Cardiac muscle cell (in vitro differentiated cells and primary cell): ENCODE measurements at regions not wholly inside any gene's neighbourhood (a gene's known extent, or its start where the extent isn't known, plus 50 kb on each side); places are given as distances from the start of the nearest gene placed in this dataset.
A peak's percentile ranks its signal among the peaks of the same experiment; 100 is the strongest.
"Not testable (repeated sequence)": the region's sequence is repeated elsewhere in the genome, so short reads cannot be mapped to it uniquely, and the experiment has no call there.

Experiments used
- DNase-seq, 2 donors: peaks; one replicate each; pipeline versions ENCODE4 v3.0.0 to v3.0.0-alpha.2; 2010 to 2017; ENCODE audit warnings: low read depth in 1 of 2, low spot score in 1 of 2
- H3K27ac ChIP-seq: fragments of 200-600 bp; sonication (generic); 2 replicates; pipeline ENCODE4 v1.5.1; 2016
- H3K27me3 ChIP-seq: fragments of 200-600 bp; sonication (generic); 2 replicates; pipeline ENCODE4 v1.6.0; 2016; ENCODE audit warnings: control low read depth
- H3K36me3 ChIP-seq: fragments of 200-600 bp; sonication (generic); 2 replicates; pipeline ENCODE4 v1.5.1; 2016; ENCODE audit warnings: control low read depth
- H3K4me1 ChIP-seq: fragments of 200-600 bp; sonication (generic); 2 replicates; pipeline ENCODE4 v1.8.1; 2017; ENCODE audit warnings: low read depth, mild to moderate bottlenecking, mixed run types
- H3K4me3 ChIP-seq: fragments of 200-600 bp; sonication (generic); 2 replicates; pipeline ENCODE4 v1.5.1; 2016; ENCODE audit warnings: mild to moderate bottlenecking
- H3K9me3 ChIP-seq: fragments of 200-600 bp; sonication (generic); 2 replicates; pipeline ENCODE4 v1.5.1; 2017; ENCODE audit warnings: low read depth, mild to moderate bottlenecking, control low read depth
- CTCF ChIP-seq: IDR thresholded peaks from 2 replicates; pipeline ENCODE4 v1.5.1; 2012; ENCODE audit warnings: low read depth, mild to moderate bottlenecking, low read length

GRCh38 chr6:67879105-67879904 lies 755.8 kb upstream of the ADGRB3 start:
- H3K27me3 ChIP-seq, H3K4me1 ChIP-seq, H3K9me3 ChIP-seq, H3K36me3 ChIP-seq, H3K4me3 ChIP-seq, DNase-seq, H3K27ac ChIP-seq: not testable (repeated sequence)

- not testable (repeated sequence) for H3K36me3 ChIP-seq, DNase-seq, H3K27ac ChIP-seq, H3K27me3 ChIP-seq, H3K4me1 ChIP-seq, H3K4me3 ChIP-seq, H3K9me3 ChIP-seq
Observed at GRCh38 chr6:67878216-67878615, 756.9 kb upstream of the ADGRB3 start.

GRCh38 chr6:67877288-67877687 lies 757.8 kb upstream of the ADGRB3 start:
- no peaks in the 10 kb centered on the region for H3K4me1 ChIP-seq
- no peak for DNase-seq
- no peak overlapping the region for H3K4me3 ChIP-seq
- TF ChIP-seq CTCF = no peak
- no peaks in the 10 kb centered on the region for H3K27me3 ChIP-seq
- H3K27ac ChIP-seq = no peak overlapping the region
- no peaks in the 10 kb centered on the region for H3K9me3 ChIP-seq
- H3K36me3 ChIP-seq = no peaks in the 10 kb centered on the region

GRCh38 chr6:67875877-67876383 lies 759.2 kb upstream of the ADGRB3 start:
- no peak for TF ChIP-seq CTCF
- no peaks in the 10 kb centered on the region for H3K9me3 ChIP-seq

GRCh38 chr6:67870321-67870720 lies 764.8 kb upstream of the ADGRB3 start:
- Histone ChIP-seq H3K27me3 (no peaks in the 10 kb centered on the region), H3K4me3 (no peak overlapping the region), H3K36me3 (no peaks in the 10 kb centered on the region), H3K4me1 (no peaks in the 10 kb centered on the region), H3K9me3 (no peaks in the 10 kb centered on the region), H3K27ac (no peak overlapping the region)
- peak in 1 of 2 donors; percentile 18 for DNase-seq
- no peak for TF ChIP-seq CTCF

More at GRCh38 chr6:67875877-67876383, 759.2 kb upstream of the ADGRB3 start:
- no peaks in the 10 kb centered on the region for H3K4me1 ChIP-seq
- no peak overlapping the region for H3K4me3 ChIP-seq
- H3K36me3 ChIP-seq = no peaks in the 10 kb centered on the region
- H3K27ac ChIP-seq = no peak overlapping the region
- DNase-seq = no peak
- H3K27me3 ChIP-seq = no peaks in the 10 kb centered on the region

- no peak for TF ChIP-seq CTCF
- H3K9me3 ChIP-seq = no peaks in the 10 kb centered on the region
- no peak overlapping the region for H3K4me3 ChIP-seq
Observed at GRCh38 chr6:67863346-67863745, 771.7 kb upstream of the ADGRB3 start.

More at GRCh38 chr6:67863346-67863745, 771.7 kb upstream of the ADGRB3 start:
- no peak for DNase-seq
- no peaks in the 10 kb centered on the region for H3K27me3 ChIP-seq
- no peaks in the 10 kb centered on the region for H3K36me3 ChIP-seq
- H3K27ac ChIP-seq = no peak overlapping the region
- H3K4me1 ChIP-seq = no peaks in the 10 kb centered on the region
